DND-41 (cell line): ENCODE measurements at regions not wholly inside any gene's neighbourhood (a gene's known extent, or its start where the extent isn't known, plus 50 kb on each side); places are given as distances from the start of the nearest gene placed in this dataset.

Source experiments
- CTCF ChIP-seq: IDR thresholded peaks from 2 replicates; pipeline ENCODE4 v1.5.1; 2012; ENCODE audit warnings: borderline replicate concordance, low read length, moderate library complexity, mild to moderate bottlenecking; ENCODE audit not compliant: poor library complexity, severe bottlenecking; ENCODE audit errors: extremely low read depth
- EZH2 ChIP-seq: IDR thresholded peaks from 3 replicates; pipeline ENCODE4 v1.6.1; 2012; ENCODE audit warnings: borderline replicate concordance, low read depth, mild to moderate bottlenecking, moderate library complexity, low read length, inconsistent platforms; ENCODE audit not compliant: severe bottlenecking

- no peak for TF ChIP-seq CTCF
- no peak for TF ChIP-seq EZH2
Measured at GRCh38 chr7:123305840-123306375, 106.1 kb upstream of the SLC13A1 start.
